ENCODE measurements at regions not wholly inside any gene's neighbourhood (a gene's known extent, or its start where the extent isn't known, plus 50 kb on each side); places are given as distances from the start of the nearest gene placed in this dataset.

GRCh38 chr3:28949580-28949979 is 331.3 kb upstream of the RBMS3 start:
- TF ChIP-seq CTCF (conservative IDR thresholded peaks at IDR 0.05; ENCODE audit: low read length) (no peak), EZH2phosphoT487 (IDR thresholded peaks at IDR 0.05; ENCODE audit: borderline replicate concordance, low read depth, low read length) (no peak)

Data from OCI-LY7 (cell line).